Stomach (tissue), 8 donors: ENCODE measurements at regions not wholly inside any gene's neighbourhood (a gene's known extent, or its start where the extent isn't known, plus 50 kb on each side); places are given as distances from the start of the nearest gene placed in this dataset.

ENCODE experiments used
- DNase-seq, 2 donors: peaks; one replicate each; pipeline versions ENCODE4 v3.0.0 to v3.0.0-alpha.2; 2013 to 2019
- H3K27ac ChIP-seq, 5 donors: fragments of 200-600 bp in 4 of 5; sonication (generic) in 4 of 5; one replicate each; pipeline ENCODE4 v1.5.1; 2013 to 2019; ENCODE audit warnings: mild to moderate bottlenecking in 1 of 5, moderate library complexity in 1 of 5
- H3K27me3 ChIP-seq, 3 donors: fragments of 200-600 bp; sonication (generic); one replicate each; pipeline ENCODE4 v1.5.1; 2017 to 2019; ENCODE audit warnings: mixed run types in 1 of 3
- H3K36me3 ChIP-seq, 4 donors: fragments of 200-600 bp; sonication (generic); 1 replicate in 3 of 4; 2 replicates in 1 of 4; pipeline ENCODE4 v1.5.1; 2016 to 2019
- H3K4me1 ChIP-seq, 4 donors: fragments of 200-600 bp; sonication (generic); one replicate each; pipeline ENCODE4 v1.5.1; 2016 to 2019
- H3K4me3 ChIP-seq, 4 donors: fragments of 200-600 bp; sonication (generic) in 3 of 4; one replicate each; pipeline ENCODE4 v1.5.1; 2016 to 2019; ENCODE audit warnings: mild to moderate bottlenecking in 1 of 4
- H3K9me3 ChIP-seq, 4 donors: fragments of 200-600 bp; sonication (generic); one replicate each; pipeline ENCODE4 v1.5.1; 2016 to 2019
- CTCF ChIP-seq, 7 experiments: fragments of 450-650 bp in 4 of 7; fragments of 200-600 bp in 3 of 7; sonication (generic) in 3 of 7; IDR thresholded peaks; one replicate each; pipeline ENCODE4 v1.5.1; 2016 to 2019; ENCODE audit warnings: antibody characterized with exemption in 7 of 7, control low read depth in 2 of 7, mild to moderate bottlenecking in 1 of 7
- EP300 ChIP-seq: sonication (generic); formaldehyde crosslinking; IDR thresholded peaks from one replicate; pipeline ENCODE4 v1.6.1; 2017; ENCODE audit warnings: antibody characterized with exemption
- POLR2A ChIP-seq, 4 donors: fragments of 450-650 bp; IDR thresholded peaks; one replicate each; pipeline ENCODE4 v1.6.1; 2016; ENCODE audit warnings: antibody characterized with exemption in 4 of 4, control low read depth in 2 of 4, mild to moderate bottlenecking in 1 of 4, moderate library complexity in 1 of 4
- POLR2AphosphoS5 ChIP-seq, 3 donors: sonication (generic); formaldehyde crosslinking; IDR thresholded peaks; one replicate each; pipeline ENCODE4 v1.6.1; 2016; ENCODE audit warnings: antibody characterized with exemption in 3 of 3
- WGBS, 5 donors: extraction: QIAGEN DNeasy Blood & Tissue Kit in 3 of 5; methylation state at CpG; one replicate each; pipeline versions ENCODE4 v1.1.5 to v1.1.7; 2013 to 2018; 5-methylcytosine and 5-hydroxymethylcytosine counted together
- intact Hi-C: fragments of 100-400 bp; cut with DNase I; formaldehyde crosslinking; loops from one replicate; pipeline ENCODE4 v1.15.1; 2023; ENCODE audit warnings: low total_unique reads
- donor health status: healthy with polysubstance abuse.
- donor health status: Bipolar disorder and iron deficiency.
- donor health status: healthy.

GRCh38 chrX:9249051-9249846 lies 215.3 kb upstream of the FAM9B start:
- Histone ChIP-seq H3K27me3 (no peaks in the 10 kb centered on the region), H3K4me3 (no peak overlapping the region), H3K36me3 (no peaks in the 10 kb centered on the region), H3K9me3 (peaks cover 0 to 7% (median 0%) of the 10 kb centered on the region in 4 donors), H3K4me1 (no peaks in the 10 kb centered on the region), H3K27ac (no peak overlapping the region)
- intact Hi-C loops: no loop called here
- DNase-seq: peak in 1 of 2 donors; percentile 38
- no peak for TF ChIP-seq POLR2A (IDR thresholded peaks at IDR 0.05)
- no peak for TF ChIP-seq POLR2AphosphoS5 (IDR thresholded peaks at IDR 0.05)
- TF ChIP-seq CTCF (IDR thresholded peaks at IDR 0.05): no peak
- no peak for TF ChIP-seq EP300
- 71 to 89% (median 87%) methylated on average over 6 to 8 of the region's 8 CpGs for WGBS, 5 donors

- DNase-seq: no peak
- Histone ChIP-seq H3K27ac (no peak overlapping the region), H3K4me3 (no peak overlapping the region), H3K27me3 (no peaks in the 10 kb centered on the region), H3K9me3 (peaks cover 0 to 7% (median 0%) of the 10 kb centered on the region in 4 donors), H3K4me1 (no peaks in the 10 kb centered on the region), H3K36me3 (no peaks in the 10 kb centered on the region)
- TF ChIP-seq CTCF (IDR thresholded peaks at IDR 0.05) (no peak), POLR2A (IDR thresholded peaks at IDR 0.05) (no peak), POLR2AphosphoS5 (IDR thresholded peaks at IDR 0.05) (no peak), EP300 (no peak)
- intact Hi-C loops: no loop called here
- 45 to 93% (median 64%) methylated on average over 3 to 4 of the region's 4 CpGs for WGBS, 5 donors
Observed at GRCh38 chrX:9252182-9252581, 212.7 kb upstream of the TBL1X start.

- H3K9me3 ChIP-seq: peaks cover 0 to 7% (median 0%) of the 10 kb centered on the region in 4 donors
- no peak for DNase-seq
- H3K4me1 ChIP-seq: no peaks in the 10 kb centered on the region
- WGBS, 5 donors: 24 to 69% (median 42%) methylated on average over 2 of the region's 2 CpGs
- H3K36me3 ChIP-seq: no peaks in the 10 kb centered on the region
- intact Hi-C loops: no loop called here
- H3K27me3 ChIP-seq: no peaks in the 10 kb centered on the region
- TF ChIP-seq EP300 (no peak), POLR2A (IDR thresholded peaks at IDR 0.05) (no peak), CTCF (IDR thresholded peaks at IDR 0.05) (no peak), POLR2AphosphoS5 (IDR thresholded peaks at IDR 0.05) (no peak)
- no peak overlapping the region for H3K4me3 ChIP-seq
- no peak overlapping the region for H3K27ac ChIP-seq
Observed at GRCh38 chrX:9253211-9253610, 211.6 kb upstream of the TBL1X start.

- H3K27ac ChIP-seq: no peak overlapping the region
- peaks cover 0 to 9% (median 3%) of the 10 kb centered on the region in 4 donors for H3K9me3 ChIP-seq
- H3K36me3 ChIP-seq: no peaks in the 10 kb centered on the region
- 58 to 77% (median 72%) methylated on average over 6 of the region's 6 CpGs for WGBS, 5 donors
- no peaks in the 10 kb centered on the region for H3K27me3 ChIP-seq
- H3K4me1 ChIP-seq: no peaks in the 10 kb centered on the region
- DNase-seq: peak in 1 of 2 donors; percentile 11
- intact Hi-C loops: no loop called here
- no peak overlapping the region for H3K4me3 ChIP-seq
- no peak for TF ChIP-seq EP300
- TF ChIP-seq CTCF (IDR thresholded peaks at IDR 0.05): no peak
- no peak for TF ChIP-seq POLR2A (IDR thresholded peaks at IDR 0.05)
- no peak for TF ChIP-seq POLR2AphosphoS5 (IDR thresholded peaks at IDR 0.05)
Observed at GRCh38 chrX:9257718-9258420, 207.0 kb upstream of the TBL1X start.
